KBM-7 (cell line): ENCODE measurements at regions not wholly inside any gene's neighbourhood (a gene's known extent, or its start where the extent isn't known, plus 50 kb on each side); places are given as distances from the start of the nearest gene placed in this dataset.
"Not testable (repeated sequence)": the region's sequence is repeated elsewhere in the genome, so short reads cannot be mapped to it uniquely, and the experiment has no call there.

ENCODE experiments used
- DNase-seq: peaks from one replicate; pipeline ENCODE4 v3.0.0-alpha.2; 2015
- in situ Hi-C: fragments of 300-500 bp; cut with MboI; formaldehyde crosslinking; loops from 2 replicates; pipeline ENCODE4 v1.14.3; 2020; ENCODE audit warnings: low sequenced_read_pairs, low pct_unique_long_range_greater_than_20kb, mixed read lengths

DNA sequence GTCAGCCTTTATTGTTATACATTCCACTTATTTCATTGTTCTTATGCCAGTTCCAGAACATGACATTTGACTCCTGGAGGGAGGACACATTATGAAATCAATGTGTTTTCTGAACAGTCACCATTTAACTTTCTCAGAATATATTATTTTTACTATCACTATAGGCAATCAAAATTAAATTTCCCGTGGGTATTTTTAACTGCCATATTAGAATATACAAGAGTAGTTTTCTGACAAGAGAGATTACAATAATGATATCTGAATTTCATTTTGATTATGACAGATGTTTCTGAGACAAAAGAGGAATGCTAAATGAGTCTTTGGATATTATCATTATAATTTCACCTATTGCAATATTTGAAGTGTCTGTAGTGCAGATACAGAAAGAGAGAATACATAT lies 64.4 kb upstream of the FSIP2 start:
- DNase-seq, result no peak

DNA sequence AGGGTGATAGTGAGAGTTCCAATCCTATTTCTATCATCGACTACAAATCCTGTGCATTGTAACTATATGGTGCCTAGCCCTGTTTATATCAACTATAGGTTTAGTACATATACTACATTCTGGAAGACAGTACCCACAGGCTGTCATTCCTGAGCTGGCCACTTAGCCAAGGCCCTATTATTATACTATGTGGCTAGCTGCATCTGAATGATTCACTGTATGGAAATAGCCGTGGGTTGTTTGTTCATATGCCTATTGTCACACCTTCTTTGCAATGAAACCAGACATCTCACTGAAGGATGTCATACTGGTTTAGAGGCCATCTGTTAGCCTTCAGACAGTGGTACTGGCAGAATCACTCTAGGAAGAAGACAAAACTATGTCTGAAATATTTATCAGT lies 62.3 kb upstream of the FSIP2 start:
- DNase-seq, result no peak

More for the DNA sequence above, 64.4 kb upstream of the FSIP2 start:
- in situ Hi-C loops, result no loop called here

DNA sequence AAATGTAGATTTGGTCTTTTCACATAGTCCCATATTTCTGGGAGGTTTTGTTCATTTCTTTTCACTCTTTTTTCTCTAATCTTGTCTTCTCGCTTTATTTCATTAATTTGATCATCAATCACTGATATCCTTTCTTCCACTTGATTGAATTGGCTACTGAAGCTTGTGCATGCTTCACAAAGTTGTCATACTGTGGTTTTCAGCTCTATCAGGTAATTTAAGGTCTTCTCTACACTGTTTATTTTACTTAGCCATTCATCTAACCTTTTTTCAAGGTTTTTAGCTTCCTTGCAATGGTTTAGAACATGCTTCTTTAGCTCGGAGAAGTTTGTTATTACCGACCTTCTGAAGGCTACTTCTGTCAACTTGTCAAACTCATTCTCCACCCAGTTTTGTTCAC lies 51.6 kb upstream of the FSIP2 start:
- in situ Hi-C loops, DNase-seq: not testable (repeated sequence)

More for the DNA sequence above, 62.3 kb upstream of the FSIP2 start:
- in situ Hi-C loops, result no loop called here

DNA sequence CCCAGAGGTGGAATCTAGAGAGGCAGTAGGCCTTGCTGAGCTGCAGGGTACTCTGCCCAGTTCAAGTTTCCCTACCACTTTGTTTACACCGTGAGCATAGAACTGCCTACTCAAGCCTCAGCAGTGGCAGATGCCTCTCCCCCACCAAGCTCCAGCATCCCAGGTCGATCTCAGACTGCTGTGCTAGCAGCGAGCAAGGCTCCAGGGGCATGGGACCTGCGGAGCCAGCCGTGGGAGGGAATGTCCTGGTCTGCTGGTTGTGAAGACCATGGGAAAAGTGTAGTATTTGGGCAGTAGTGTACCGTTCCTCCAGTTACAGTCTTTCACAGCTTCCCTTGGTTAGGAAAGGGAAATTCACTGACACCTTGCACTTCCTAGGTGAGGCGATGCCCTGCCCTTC lies 50.6 kb upstream of the FSIP2 start:
- in situ Hi-C loops, result no loop called here

More for the DNA sequence above, 50.6 kb upstream of the FSIP2 start:
- no peak for DNase-seq
